Thyroid gland (tissue), 4 donors: ENCODE measurements at regions not wholly inside any gene's neighbourhood (a gene's known extent, or its start where the extent isn't known, plus 50 kb on each side); places are given as distances from the start of the nearest gene placed in this dataset.

ENCODE experiments used
- DNase-seq, 2 donors: peaks; one replicate each; pipeline ENCODE4 v3.0.0-alpha.2; 2019
- H3K27ac ChIP-seq, 3 donors: fragments of 200-600 bp; sonication (generic); 1 replicate in 2 of 3; 2 replicates in 1 of 3; pipeline ENCODE4 v1.5.1; 2016 to 2019; ENCODE audit warnings: mild to moderate bottlenecking in 1 of 3, moderate library complexity in 1 of 3
- H3K27me3 ChIP-seq: fragments of 200-600 bp; sonication (generic); one replicate; pipeline ENCODE4 v1.5.1; 2019
- H3K36me3 ChIP-seq, 2 donors: fragments of 200-600 bp; sonication (generic); one replicate each; pipeline ENCODE4 v1.5.1; 2016 to 2019
- H3K4me1 ChIP-seq, 2 donors: fragments of 200-600 bp; sonication (generic); one replicate each; pipeline ENCODE4 v1.5.1; 2017 to 2019
- H3K4me3 ChIP-seq, 3 donors: fragments of 200-600 bp; sonication (generic); replicated peaks in 1 of 3; 1 replicate in 2 of 3; 2 replicates in 1 of 3; pipeline ENCODE4 v1.5.1; 2016; ENCODE audit warnings: mild to moderate bottlenecking in 1 of 3
- H3K9me3 ChIP-seq: fragments of 200-600 bp; sonication (generic); one replicate; pipeline ENCODE4 v1.5.1; 2017
- POLR2A ChIP-seq, 2 donors: fragments of 450-650 bp; IDR thresholded peaks; one replicate each; pipeline ENCODE4 v1.6.1; 2017; ENCODE audit warnings: antibody characterized with exemption in 2 of 2, mild to moderate bottlenecking in 2 of 2, moderate library complexity in 1 of 2
- WGBS, 2 donors: methylation state at CpG; one replicate each; pipeline ENCODE4 v1.1.5; 2017; 5-methylcytosine and 5-hydroxymethylcytosine counted together
- intact Hi-C: fragments of 100-400 bp; cut with DNase I; formaldehyde crosslinking; loops from one replicate; pipeline ENCODE4 v1.15.1; 2023
- TF ChIP-seq, protein P1 (sequence below), 6 experiments: fragments of 200-600 bp in 3 of 6; fragments of 450-650 bp in 3 of 6; sonication (generic) in 3 of 6; IDR thresholded peaks; one replicate each; pipeline ENCODE4 v1.5.1; 2016 to 2019; ENCODE audit warnings: antibody characterized with exemption in 6 of 6, mild to moderate bottlenecking in 2 of 6, inconsistent platforms in 1 of 6, moderate library complexity in 1 of 6

DNA sequence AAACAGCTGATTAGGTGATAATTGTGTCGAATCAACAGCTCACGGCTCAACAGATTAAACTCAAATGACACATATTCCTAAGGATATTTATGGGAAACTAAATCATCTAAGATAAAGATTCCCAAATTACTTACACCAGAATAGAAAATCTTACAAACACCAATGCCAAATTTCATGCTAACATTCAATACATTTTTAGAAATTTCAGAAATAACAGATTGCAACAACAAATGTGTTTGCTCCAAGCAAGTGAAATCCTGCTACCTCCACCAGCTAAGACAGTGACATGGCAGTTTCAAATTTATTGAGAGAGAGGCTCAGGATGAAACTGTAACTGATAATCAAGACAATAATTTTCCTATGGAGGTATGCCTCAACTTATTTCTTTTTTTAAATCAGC, 65.0 kb upstream of the EPB41L3 start:
- intact Hi-C loops = no loop called here

GRCh38 chr18:5606951-5607350, 63.2 kb upstream of the EPB41L3 start:
- no peak for DNase-seq
- Histone ChIP-seq H3K4me3 (no peak overlapping the region), H3K9me3 (no peaks in the 10 kb centered on the region), H3K27ac (no peak overlapping the region), H3K36me3 (no peaks in the 10 kb centered on the region), H3K27me3 (no peaks in the 10 kb centered on the region), H3K4me1 (no peaks in the 10 kb centered on the region)
- 86 to 87% methylated on average over 6 of the region's 6 CpGs for WGBS, 2 donors
- no peak for TF ChIP-seq POLR2A (IDR thresholded peaks at IDR 0.05)
- TF ChIP-seq, protein P1, sequence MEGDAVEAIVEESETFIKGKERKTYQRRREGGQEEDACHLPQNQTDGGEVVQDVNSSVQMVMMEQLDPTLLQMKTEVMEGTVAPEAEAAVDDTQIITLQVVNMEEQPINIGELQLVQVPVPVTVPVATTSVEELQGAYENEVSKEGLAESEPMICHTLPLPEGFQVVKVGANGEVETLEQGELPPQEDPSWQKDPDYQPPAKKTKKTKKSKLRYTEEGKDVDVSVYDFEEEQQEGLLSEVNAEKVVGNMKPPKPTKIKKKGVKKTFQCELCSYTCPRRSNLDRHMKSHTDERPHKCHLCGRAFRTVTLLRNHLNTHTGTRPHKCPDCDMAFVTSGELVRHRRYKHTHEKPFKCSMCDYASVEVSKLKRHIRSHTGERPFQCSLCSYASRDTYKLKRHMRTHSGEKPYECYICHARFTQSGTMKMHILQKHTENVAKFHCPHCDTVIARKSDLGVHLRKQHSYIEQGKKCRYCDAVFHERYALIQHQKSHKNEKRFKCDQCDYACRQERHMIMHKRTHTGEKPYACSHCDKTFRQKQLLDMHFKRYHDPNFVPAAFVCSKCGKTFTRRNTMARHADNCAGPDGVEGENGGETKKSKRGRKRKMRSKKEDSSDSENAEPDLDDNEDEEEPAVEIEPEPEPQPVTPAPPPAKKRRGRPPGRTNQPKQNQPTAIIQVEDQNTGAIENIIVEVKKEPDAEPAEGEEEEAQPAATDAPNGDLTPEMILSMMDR (IDR thresholded peaks at IDR 0.05) = no peak
- intact Hi-C loops = no loop called here

More for the DNA sequence above, 65.0 kb upstream of the EPB41L3 start:
- Histone ChIP-seq H3K9me3 (no peaks in the 10 kb centered on the region), H3K4me1 (no peaks in the 10 kb centered on the region), H3K4me3 (no peak overlapping the region), H3K27me3 (no peaks in the 10 kb centered on the region), H3K36me3 (no peaks in the 10 kb centered on the region), H3K27ac (no peak overlapping the region)
- 90 to 97% methylated on average over 2 of the region's 2 CpGs for WGBS, 2 donors
- DNase-seq = no peak
- TF ChIP-seq, protein P1 (IDR thresholded peaks at IDR 0.05) = no peak
- TF ChIP-seq POLR2A (IDR thresholded peaks at IDR 0.05) = no peak

DNA sequence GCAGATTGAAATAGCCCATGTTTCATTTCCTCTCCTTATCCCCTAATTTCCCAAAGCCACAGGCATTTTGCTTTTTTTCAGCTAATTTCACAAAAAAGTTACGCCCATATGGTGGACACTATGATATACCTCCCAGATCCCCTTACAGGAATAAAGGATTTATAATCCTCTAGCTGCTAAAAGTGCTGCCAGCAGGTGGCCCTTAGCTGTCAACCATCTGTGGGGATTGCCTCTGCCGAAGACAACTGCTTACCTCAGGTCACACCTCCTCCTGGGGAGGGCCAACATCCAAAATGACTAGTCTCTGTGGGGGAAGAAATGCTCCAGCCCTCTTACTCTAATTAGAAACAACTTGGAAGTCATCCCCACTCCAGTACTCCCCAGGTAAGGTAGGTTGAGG, 61.0 kb upstream of the EPB41L3 start:
- Histone ChIP-seq H3K4me3 (no peak overlapping the region), H3K36me3 (no peaks in the 10 kb centered on the region), H3K27me3 (no peaks in the 10 kb centered on the region), H3K27ac (no peak overlapping the region), H3K4me1 (no peaks in the 10 kb centered on the region), H3K9me3 (no peaks in the 10 kb centered on the region)
- no peak for TF ChIP-seq POLR2A (IDR thresholded peaks at IDR 0.05)
- TF ChIP-seq, protein P1 (IDR thresholded peaks at IDR 0.05) = no peak
- DNase-seq = no peak
- intact Hi-C loops = no loop called here
- 62 to 65% methylated on average over 2 of the region's 2 CpGs for WGBS, 2 donors

DNA sequence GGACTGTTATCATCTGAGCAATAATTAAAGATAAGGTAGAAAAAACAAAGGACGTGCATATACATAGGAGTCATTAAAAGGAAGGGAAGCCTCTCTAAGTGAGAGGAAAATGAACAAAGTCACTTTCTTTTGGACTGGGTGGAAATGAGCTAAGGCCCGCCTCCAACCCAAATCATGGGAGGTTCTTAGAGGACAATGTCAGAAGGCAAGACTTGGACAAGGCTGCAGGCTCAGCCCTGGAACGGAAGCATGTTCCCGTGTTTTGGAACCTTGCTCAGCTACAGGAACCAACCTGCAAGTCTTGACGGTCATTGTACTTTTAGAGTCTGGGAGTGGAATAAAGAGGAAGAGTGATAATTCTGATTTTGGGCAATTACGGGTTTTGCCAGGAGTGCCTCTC, 59.4 kb upstream of the EPB41L3 start:
- 76 to 77% methylated on average over 6 of the region's 6 CpGs for WGBS, 2 donors
- TF ChIP-seq, protein P1 (IDR thresholded peaks at IDR 0.05) = no peak
- no peak for TF ChIP-seq POLR2A (IDR thresholded peaks at IDR 0.05)
- H3K36me3 ChIP-seq = no peaks in the 10 kb centered on the region
- no peaks in the 10 kb centered on the region for H3K27me3 ChIP-seq
- H3K9me3 ChIP-seq = no peaks in the 10 kb centered on the region
- intact Hi-C loops = no loop called here
- no peak overlapping the region for H3K27ac ChIP-seq
- no peaks in the 10 kb centered on the region for H3K4me1 ChIP-seq
- no peak overlapping the region for H3K4me3 ChIP-seq
- DNase-seq = no peak

DNA sequence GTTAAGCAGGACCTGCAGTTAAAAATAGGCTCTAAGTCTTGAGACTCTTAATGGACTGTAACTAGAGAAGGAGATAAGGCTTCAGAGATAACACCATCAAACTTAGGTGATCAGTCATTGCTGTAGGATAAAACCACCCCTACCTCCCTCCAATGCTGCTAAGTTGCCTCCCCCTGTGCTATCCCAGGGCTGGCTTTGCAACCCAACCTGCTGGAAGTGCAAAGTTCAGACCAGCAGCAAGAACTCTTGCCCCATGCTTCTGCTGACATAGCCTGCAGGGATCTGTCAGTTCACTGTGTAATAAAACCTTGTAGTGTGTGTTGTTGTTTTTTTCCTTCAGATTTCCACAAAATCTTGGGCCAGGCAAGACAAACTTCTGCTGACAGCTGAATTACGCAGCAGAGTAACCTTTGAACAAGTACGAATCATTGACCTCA, 57.4 kb upstream of the EPB41L3 start:
- no peak for DNase-seq
- no peak overlapping the region for H3K4me3 ChIP-seq
- no peaks in the 10 kb centered on the region for H3K27me3 ChIP-seq
- H3K4me1 ChIP-seq = no peaks in the 10 kb centered on the region
- TF ChIP-seq POLR2A (IDR thresholded peaks at IDR 0.05) = no peak
- TF ChIP-seq, protein P1 (IDR thresholded peaks at IDR 0.05) = no peak
- 90 to 91% methylated on average over 2 of the region's 2 CpGs for WGBS, 2 donors
- H3K36me3 ChIP-seq = no peaks in the 10 kb centered on the region
- intact Hi-C loops = no loop called here
- H3K27ac ChIP-seq = no peak overlapping the region
- no peaks in the 10 kb centered on the region for H3K9me3 ChIP-seq
